HG03469 (cell line): ENCODE measurements at regions not wholly inside any gene's neighbourhood (a gene's known extent, or its start where the extent isn't known, plus 50 kb on each side); places are given as distances from the start of the nearest gene placed in this dataset.
"Not testable (repeated sequence)": the region's sequence is repeated elsewhere in the genome, so short reads cannot be mapped to it uniquely, and the experiment has no call there.

ENCODE experiments used
- ATAC-seq: cut with Tn5 transposase; IDR thresholded peaks from one replicate; pipeline ENCODE4 v1.9.1; 2021; ENCODE audit warnings: mild to moderate bottlenecking, moderate library complexity, moderate number of reproducible peaks; ENCODE audit not compliant: unreplicated experiment

- no peak for ATAC-seq
These were observed 714.9 kb downstream of the GRXCR1 start for GRCh38 chr4:43607400-43607799.

- peak; percentile 86 for ATAC-seq
These were observed 715.4 kb downstream of the GRXCR1 start for GRCh38 chr4:43607827-43608461.

DNA sequence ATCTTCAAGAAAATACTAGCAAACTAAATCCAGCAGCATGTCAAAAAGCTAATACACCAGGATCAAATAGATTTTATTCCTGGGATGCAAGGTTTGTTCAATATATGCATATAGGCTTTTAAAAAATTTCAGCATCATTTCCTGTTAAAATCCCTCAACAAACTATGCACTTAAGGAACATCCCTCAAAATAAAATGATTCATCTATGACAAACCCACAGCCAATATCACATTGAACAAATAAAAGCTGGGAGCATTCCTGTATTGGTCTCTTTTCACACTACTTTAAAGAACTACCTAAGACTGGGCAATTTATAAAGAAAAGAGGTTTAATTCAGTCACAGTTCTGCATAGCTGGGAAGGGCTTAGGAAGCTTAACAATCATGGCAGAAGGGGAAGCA is 726.7 kb downstream of the GRXCR1 start:
- ATAC-seq: no peak

DNA sequence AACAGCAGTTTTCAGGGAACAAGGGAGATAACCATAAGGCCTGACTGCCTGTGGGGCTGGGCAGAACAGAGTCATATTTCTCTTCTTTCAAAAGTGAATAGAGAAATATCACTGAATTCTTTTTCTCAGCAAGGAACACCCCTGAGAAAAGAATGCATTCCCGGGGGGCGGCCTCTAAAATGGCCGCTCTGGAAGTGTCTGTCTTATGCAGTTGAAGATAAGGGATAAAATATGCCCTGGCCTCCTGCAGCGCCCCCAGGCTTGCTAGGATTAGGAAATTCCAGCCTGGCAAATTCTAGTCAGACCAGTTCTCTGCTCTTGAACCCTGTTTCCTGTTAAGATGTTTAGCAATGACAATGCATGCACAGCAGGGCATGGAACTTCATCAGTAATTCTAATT is 745.4 kb downstream of the GRXCR1 start:
- not testable (repeated sequence) for ATAC-seq

DNA sequence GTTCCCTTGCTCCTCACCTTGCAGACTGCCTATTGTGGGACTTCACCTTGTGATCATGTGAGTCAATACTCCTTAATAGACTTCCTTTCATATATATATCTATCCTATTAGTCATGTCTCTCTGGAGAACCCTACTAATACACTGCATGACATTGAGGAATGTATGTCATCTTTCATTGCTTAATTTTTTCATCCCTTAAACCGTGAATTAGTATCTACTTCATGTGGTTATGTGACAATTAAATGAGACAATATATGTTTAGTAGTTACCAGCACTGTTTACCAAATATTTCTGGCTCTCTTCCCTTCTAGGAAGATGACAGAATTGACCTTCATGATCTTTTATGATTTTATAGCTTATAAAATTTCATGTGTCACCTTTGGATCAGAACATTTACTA is 759.5 kb downstream of the GRXCR1 start:
- ATAC-seq: no peak

DNA sequence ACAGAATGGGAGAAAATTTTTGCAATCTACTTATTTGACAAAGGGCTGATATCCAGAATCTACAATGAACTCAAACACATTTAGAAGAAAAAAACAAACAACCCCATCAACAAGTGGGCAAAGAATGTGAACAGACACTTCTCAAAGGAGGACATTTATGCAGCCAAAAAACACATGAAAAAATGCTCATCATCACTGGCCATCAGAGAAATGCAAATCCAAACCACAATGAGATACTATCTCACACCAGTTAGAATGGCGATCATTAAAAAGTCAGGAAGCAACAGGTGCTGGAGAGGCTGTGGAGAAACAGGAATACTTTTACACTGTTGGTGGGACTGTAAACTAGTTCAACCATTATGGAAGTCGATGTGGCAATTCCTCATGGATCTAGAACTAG is 767.0 kb downstream of the GRXCR1 start:
- ATAC-seq: not testable (repeated sequence)

- ATAC-seq: not testable (repeated sequence)
These were observed 776.2 kb downstream of the KCTD8 start for GRCh38 chr4:43672265-43672885.

DNA sequence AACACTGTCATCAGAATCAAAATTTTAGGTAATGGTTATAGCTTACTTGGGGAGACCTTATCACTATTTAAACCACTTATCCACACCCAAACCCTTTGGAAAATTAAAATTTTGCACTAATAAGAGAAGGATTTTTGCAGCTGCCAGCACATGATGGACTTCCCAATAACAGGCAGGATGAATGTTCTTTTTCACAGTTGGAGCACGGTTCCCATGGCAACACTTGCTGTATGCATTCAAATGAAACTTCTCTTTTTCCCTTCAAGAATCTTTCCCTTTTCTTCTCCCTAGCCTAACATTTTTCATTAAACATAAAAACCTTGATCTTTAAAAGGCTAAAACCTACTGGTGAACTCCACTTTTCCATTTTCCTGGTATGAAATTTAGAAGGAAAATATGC is 768.2 kb downstream of the KCTD8 start:
- no peak for ATAC-seq

GRCh38 chr4:43682551-43682950 is 766.1 kb downstream of the KCTD8 start:
- no peak for ATAC-seq

DNA sequence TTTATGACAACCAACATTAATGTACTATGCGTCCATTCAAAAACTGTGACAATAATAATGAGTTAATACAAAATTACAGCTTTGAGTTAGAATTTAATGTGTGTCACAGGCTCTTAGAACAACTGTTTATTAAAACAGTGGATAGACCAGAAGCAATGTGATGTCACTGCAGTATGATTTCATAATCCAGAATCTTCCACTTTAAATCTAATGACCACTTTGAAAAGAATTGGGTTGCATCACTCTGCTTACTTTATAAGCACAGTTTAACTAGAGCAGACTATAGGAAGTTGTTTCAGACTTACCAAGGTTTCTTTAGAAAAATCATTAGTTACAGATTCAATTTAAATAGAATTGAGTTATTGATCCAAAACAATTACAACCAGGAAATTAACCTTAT is 758.5 kb downstream of the KCTD8 start:
- ATAC-seq: no peak

DNA sequence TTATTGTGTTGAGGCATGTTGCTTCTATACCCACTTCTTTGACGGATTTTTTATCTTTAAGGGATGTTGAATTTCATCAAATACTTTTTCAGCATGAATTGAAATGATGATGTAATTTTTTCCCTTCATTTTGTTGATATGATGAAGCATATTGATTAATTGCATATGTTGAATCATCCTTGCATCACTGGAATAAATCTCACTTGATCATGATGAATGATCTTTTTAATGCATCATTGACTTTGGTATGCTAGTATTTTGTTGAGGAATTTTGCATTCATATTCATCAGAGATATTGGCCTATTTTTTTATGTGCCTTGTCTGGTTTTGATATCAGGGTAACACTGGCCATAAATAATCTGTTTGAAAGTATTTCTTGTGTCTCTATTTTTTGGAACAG is 754.7 kb downstream of the KCTD8 start:
- ATAC-seq: no peak

DNA sequence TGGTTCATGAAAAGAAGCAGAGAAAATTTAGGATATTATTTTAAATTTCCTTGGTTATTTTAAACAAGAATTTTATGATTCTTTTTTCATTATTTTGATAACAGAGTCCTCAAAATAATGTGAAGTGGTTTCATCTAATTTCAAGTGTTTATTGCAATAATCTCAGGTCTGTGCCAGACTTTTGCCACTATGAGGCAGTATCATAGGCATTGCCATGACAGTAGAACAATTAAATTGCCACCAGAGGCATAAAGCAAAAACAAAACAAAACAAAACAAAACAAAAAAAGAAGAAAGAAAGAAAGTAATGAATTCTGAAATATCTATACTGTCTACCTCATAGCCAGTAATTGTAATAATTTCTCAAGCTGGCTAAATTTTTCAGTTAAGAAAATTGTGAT is 739.2 kb downstream of the KCTD8 start:
- ATAC-seq: no peak

- ATAC-seq: no peak
These were observed 731.8 kb downstream of the KCTD8 start for GRCh38 chr4:43716721-43717395.

- no peak for ATAC-seq
These were observed 730.2 kb downstream of the KCTD8 start for GRCh38 chr4:43718369-43718768.

DNA sequence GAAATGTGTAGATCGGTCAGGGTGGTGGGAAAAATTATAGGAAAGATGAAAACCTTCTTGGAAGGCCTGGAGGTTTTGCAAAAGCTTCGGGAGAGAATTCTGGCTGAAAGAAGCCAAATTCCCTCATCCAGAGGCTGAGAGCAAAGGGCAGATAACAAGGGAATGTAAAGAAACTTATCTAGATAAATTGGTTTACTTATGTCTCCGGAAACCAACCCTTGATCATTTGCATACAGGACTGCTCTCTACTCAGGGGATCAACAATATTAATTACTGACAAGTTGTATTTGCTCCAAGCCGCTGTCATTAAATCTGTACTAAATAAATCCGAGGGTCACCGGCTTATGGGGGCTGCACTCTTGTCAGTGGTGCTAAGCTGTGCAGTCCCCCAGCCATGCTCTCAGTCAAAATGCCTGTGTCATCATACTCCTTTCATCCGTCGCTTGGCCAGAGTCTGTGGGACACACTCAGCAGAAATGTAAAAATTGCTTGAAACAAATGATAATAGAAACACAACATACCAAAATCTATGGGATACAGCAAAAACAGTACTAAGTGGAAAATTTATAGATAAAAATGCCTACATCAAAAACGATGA is 715.7 kb downstream of the KCTD8 start:
- ATAC-seq: no peak

- no peak for ATAC-seq
These were observed 706.5 kb downstream of the KCTD8 start for GRCh38 chr4:43742083-43742482.

GRCh38 chr4:43754566-43754965 is 694.0 kb downstream of the KCTD8 start:
- ATAC-seq: no peak

DNA sequence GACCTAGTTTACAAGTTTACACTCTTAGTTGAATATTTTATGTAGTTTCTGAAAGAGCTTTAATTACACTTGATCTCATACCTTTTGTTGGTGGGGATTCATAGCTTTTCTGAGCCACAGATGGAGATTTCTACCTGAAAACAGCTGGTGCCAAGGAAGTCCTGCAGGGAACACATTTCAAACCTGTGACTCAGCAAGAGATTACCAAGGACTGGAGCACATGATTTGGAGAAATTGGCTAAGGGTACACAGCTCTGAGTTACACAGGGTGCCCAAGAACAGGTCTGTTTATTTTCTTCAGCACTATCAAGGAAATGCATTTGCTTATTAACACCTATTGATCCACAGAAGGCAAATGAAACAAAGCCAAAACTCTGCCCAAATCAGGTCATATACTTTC is 691.5 kb downstream of the KCTD8 start:
- ATAC-seq: no peak

DNA sequence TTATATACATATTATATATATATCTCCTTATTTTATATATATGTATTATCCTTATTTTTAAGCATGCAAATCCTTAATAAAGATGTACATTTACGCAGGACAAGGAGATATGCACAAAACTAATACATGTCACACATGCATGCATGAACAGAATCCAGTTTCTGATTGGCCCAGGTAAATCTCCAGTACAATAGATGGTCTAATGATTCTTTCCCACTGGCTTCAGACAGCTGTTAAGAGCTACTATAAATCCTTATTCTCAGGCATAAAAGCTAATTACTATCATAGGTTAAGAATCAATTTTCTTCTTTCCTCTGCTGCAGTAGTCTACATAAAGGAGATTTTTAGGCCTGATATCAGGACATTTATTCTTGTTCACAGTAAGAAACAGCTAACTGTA is 689.8 kb downstream of the KCTD8 start:
- no peak for ATAC-seq

DNA sequence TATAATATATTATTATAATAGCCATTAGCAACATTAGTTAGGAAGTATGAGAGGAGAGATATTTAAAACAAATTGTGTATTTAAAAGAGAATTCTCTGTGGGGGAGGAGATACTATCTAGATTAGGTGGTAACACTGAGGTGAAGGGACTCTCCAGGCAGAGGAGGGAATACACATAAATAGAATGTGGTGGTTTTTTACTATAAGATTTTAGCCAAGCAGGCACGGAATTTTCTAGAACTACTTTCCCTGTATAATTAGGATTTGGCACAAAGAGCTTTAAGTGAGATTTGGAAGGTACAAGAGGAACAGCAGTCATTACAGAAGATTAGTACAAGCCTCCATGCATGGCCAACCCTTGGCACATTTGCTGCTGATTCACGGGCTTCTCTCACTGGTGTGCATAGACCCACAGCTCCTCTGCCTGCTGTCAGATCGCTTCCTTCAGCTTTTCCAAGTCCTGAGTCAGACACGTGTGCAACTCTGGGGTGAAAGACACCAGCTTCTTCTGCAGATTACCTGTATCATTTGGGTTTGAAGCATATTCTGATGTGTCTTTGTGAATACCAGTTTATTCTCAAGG is 685.5 kb downstream of the KCTD8 start:
- peak; percentile 49 for ATAC-seq

GRCh38 chr4:43765514-43765913 is 683.1 kb downstream of the KCTD8 start:
- ATAC-seq: no peak

DNA sequence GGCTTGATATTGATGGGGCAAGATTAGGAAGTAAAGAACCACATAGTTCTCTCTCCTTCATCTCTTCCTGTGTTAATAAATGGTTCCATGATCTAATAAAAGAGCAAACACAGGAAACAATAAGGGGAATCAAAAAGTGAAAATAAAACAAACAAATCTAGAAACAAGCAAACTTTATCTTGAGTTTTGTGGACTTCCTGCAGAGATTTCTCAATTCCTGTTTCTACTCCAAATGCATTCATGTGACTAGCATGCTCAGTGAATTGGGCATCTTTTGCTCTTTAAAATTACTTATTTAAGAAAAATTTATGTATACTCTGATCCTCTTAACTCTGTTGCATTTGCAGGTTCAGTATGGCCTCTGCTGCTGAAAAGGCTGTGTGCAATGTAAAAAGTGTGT is 682.0 kb downstream of the KCTD8 start:
- ATAC-seq: no peak
